Upper lobe of left lung (tissue), 4 donors: ENCODE measurements at regions not wholly inside any gene's neighbourhood (a gene's known extent, or its start where the extent isn't known, plus 50 kb on each side); places are given as distances from the start of the nearest gene placed in this dataset.
"Not testable (repeated sequence)": the region's sequence is repeated elsewhere in the genome, so short reads cannot be mapped to it uniquely, and the experiment has no call there.

Experiments
- CTCF ChIP-seq, 6 experiments: fragments of 450-650 bp in 4 of 6; fragments of 200-600 bp in 2 of 6; sonication (generic) in 2 of 6; IDR thresholded peaks; one replicate each; pipeline ENCODE4 v1.5.1; 2016 to 2019; ENCODE audit warnings: antibody characterized with exemption in 6 of 6
- EP300 ChIP-seq, 4 donors: sonication (generic); formaldehyde crosslinking; IDR thresholded peaks; one replicate each; pipeline ENCODE4 v1.5.1; 2017; ENCODE audit warnings: antibody characterized with exemption in 4 of 4, control low read depth in 2 of 4

- TF ChIP-seq CTCF, EP300 (IDR thresholded peaks at IDR 0.05): not testable (repeated sequence)
These were observed 366.0 kb upstream of the FGF16 start for GRCh38 chrX:77081237-77081636.
